IMR-90 (cell line): ENCODE measurements at regions not wholly inside any gene's neighbourhood (a gene's known extent, or its start where the extent isn't known, plus 50 kb on each side); places are given as distances from the start of the nearest gene placed in this dataset.

Source experiments
- ATAC-seq: fragments of 200-7000 bp; cut with Tn5 transposase; 2 replicates; pipeline ENCODE4 v1.9.1; 2020; ENCODE audit warnings: low read depth, mild to moderate bottlenecking, moderate library complexity
- BruUV-seq: library from RNA; stranded (reverse); fragments of 400-500 nt; replicated peaks from 2 replicates; lab custom pipeline; 2021; lab: Mats Ljungman, UMichigan
- CTCF ChIA-PET: fragments of 300-600 bp; formaldehyde crosslinking; extraction: SDS; loops from one replicate; lab custom pipeline; 2021; ENCODE audit warnings: antibody characterized with exemption; lab: Yijun Ruan, JAX
- POLR2A ChIA-PET: fragments of 300-600 bp; sonication (Branson Sonifier 250); formaldehyde crosslinking; loops from one replicate; lab custom pipeline; 2022; ENCODE audit warnings: antibody characterized with exemption; ENCODE audit not compliant: unreplicated experiment; lab: Charles Lee
- DNase-seq: peaks from one replicate; pipeline ENCODE4 v3.0.0; 2013
- H2AFZ ChIP-seq: replicated peaks from 2 replicates; pipeline ENCODE3; 2013; ENCODE audit warnings: low read length, mild to moderate bottlenecking; ENCODE audit not compliant: poor library complexity
- H2AK5ac ChIP-seq: 2 replicates; pipeline ENCODE4 v1.6.1; 2013; ENCODE audit warnings: low read depth, low read length, inconsistent platforms
- H2AK9ac ChIP-seq: replicated peaks from 2 replicates; pipeline ENCODE3; 2013; ENCODE audit warnings: mild to moderate bottlenecking, low read depth, low read length, moderate library complexity; ENCODE audit not compliant: poor library complexity
- H2BK120ac ChIP-seq: 2 replicates; pipeline ENCODE4 v1.6.1; 2013; ENCODE audit warnings: low read depth, low read length, inconsistent platforms
- H2BK15ac ChIP-seq: 3 replicates; pipeline ENCODE4 v1.6.1; 2013; ENCODE audit warnings: low read depth, low read length, inconsistent platforms
- H2BK20ac ChIP-seq: 2 replicates; pipeline ENCODE4 v1.6.1; 2013; ENCODE audit warnings: low read depth, mild to moderate bottlenecking, inconsistent platforms, low read length, moderate library complexity
- H2BK5ac ChIP-seq: 2 replicates; pipeline ENCODE4 v1.6.1; 2013; ENCODE audit warnings: mild to moderate bottlenecking, low read depth, low read length, inconsistent platforms; ENCODE audit not compliant: poor library complexity, severe bottlenecking
- H3K14ac ChIP-seq: replicated peaks from 2 replicates; pipeline ENCODE4 v1.6.1; 2013; ENCODE audit warnings: low read depth, low read length, inconsistent platforms
- H3K18ac ChIP-seq: 2 replicates; pipeline ENCODE4 v1.6.1; 2013; ENCODE audit warnings: low read depth, low read length, control low read depth
- H3K23ac ChIP-seq: 2 replicates; pipeline ENCODE4 v1.6.1; 2013; ENCODE audit warnings: low read depth, low read length, inconsistent platforms
- H3K27ac ChIP-seq: 2 replicates; pipeline ENCODE4 v1.5.1; 2013; ENCODE audit warnings: mild to moderate bottlenecking, control low read depth, low read length; ENCODE audit not compliant: insufficient read depth
- H3K27me3 ChIP-seq: 2 replicates; pipeline ENCODE4 v1.6.1; 2013; ENCODE audit warnings: low read length; ENCODE audit not compliant: control insufficient read depth, insufficient read depth
- H3K36me3 ChIP-seq: 2 replicates; pipeline ENCODE4 v1.6.1; 2013; ENCODE audit warnings: low read length, mixed read lengths; ENCODE audit not compliant: control insufficient read depth, insufficient read depth
- H3K4ac ChIP-seq: 2 replicates; pipeline ENCODE4 v1.6.1; 2013; ENCODE audit warnings: low read depth, low read length, inconsistent platforms
- H3K4me1 ChIP-seq: 2 replicates; pipeline ENCODE4 v1.6.1; 2013; ENCODE audit warnings: low read length, mixed read lengths; ENCODE audit not compliant: control insufficient read depth, insufficient read depth
- H3K4me2 ChIP-seq: 2 replicates; pipeline ENCODE4 v1.6.1; 2013; ENCODE audit warnings: low read depth, mild to moderate bottlenecking, control low read depth, low read length, moderate library complexity
- H3K4me3 ChIP-seq: 2 replicates; pipeline ENCODE4 v1.5.1; 2013; ENCODE audit warnings: low read depth, mild to moderate bottlenecking, control low read depth, low read length, moderate library complexity; ENCODE audit not compliant: insufficient read depth
- H3K56ac ChIP-seq: 2 replicates; pipeline ENCODE4 v1.6.1; 2013; ENCODE audit warnings: low read length, inconsistent platforms; ENCODE audit not compliant: insufficient read depth; ENCODE audit errors: extremely low read depth
- H3K79me1 ChIP-seq, 2 experiments: 2 replicates each; pipeline ENCODE4 v1.6.1; 2013; ENCODE audit warnings: low read length in 2 of 2, inconsistent platforms in 1 of 2, low read depth in 1 of 2
- H3K9ac ChIP-seq: 2 replicates; pipeline ENCODE4 v1.6.1; 2013; ENCODE audit warnings: low read depth, low read length, control low read depth
- H3K9me1 ChIP-seq: 2 replicates; pipeline ENCODE4 v1.6.1; 2013; ENCODE audit warnings: low read length, inconsistent platforms; ENCODE audit not compliant: insufficient read depth
- H3K9me3 ChIP-seq: 2 replicates; pipeline ENCODE4 v1.6.1; 2013; ENCODE audit warnings: low read length; ENCODE audit not compliant: control insufficient read depth, insufficient read depth
- H4K20me1 ChIP-seq: 2 replicates; pipeline ENCODE4 v1.6.1; 2013; ENCODE audit warnings: low read length, inconsistent platforms; ENCODE audit not compliant: insufficient read depth
- H4K5ac ChIP-seq: 2 replicates; pipeline ENCODE4 v1.6.1; 2013; ENCODE audit warnings: mild to moderate bottlenecking, low read depth, low read length, control low read depth
- H4K8ac ChIP-seq, 2 experiments: 2 replicates each; pipeline ENCODE4 v1.6.1; 2013; ENCODE audit warnings: low read depth in 2 of 2, low read length in 2 of 2, control low read depth in 1 of 2, inconsistent platforms in 1 of 2
- H4K91ac ChIP-seq: 2 replicates; pipeline ENCODE4 v1.6.1; 2013; ENCODE audit warnings: low read depth, low read length, inconsistent platforms; ENCODE audit not compliant: insufficient read depth
- CEBPB ChIP-seq: IDR thresholded peaks from 2 replicates; pipeline ENCODE4 v1.6.1; 2012; ENCODE audit warnings: low read depth, low read length, improper control_type of control experiment
- CHD1 ChIP-seq: IDR thresholded peaks from 2 replicates; pipeline ENCODE4 v1.6.1; 2012; ENCODE audit warnings: low read depth, low read length, improper control_type of control experiment
- FOS ChIP-seq: fragments of 150-350 bp; IDR thresholded peaks from 2 replicates; pipeline ENCODE4 v1.6.1; 2016; ENCODE audit warnings: low read depth, low read length
- MAFK ChIP-seq: IDR thresholded peaks from 2 replicates; pipeline ENCODE4 v1.6.1; 2012; ENCODE audit warnings: low read depth, low read length, improper control_type of control experiment
- MXI1 ChIP-seq: IDR thresholded peaks from 2 replicates; pipeline ENCODE4 v1.6.1; 2012; ENCODE audit warnings: low read depth, mild to moderate bottlenecking, low read length, moderate library complexity, borderline replicate concordance
- POLR2A ChIP-seq: IDR thresholded peaks from 2 replicates; pipeline ENCODE4 v1.6.1; 2012; ENCODE audit warnings: mild to moderate bottlenecking, low read depth, low read length
- RAD21 ChIP-seq: IDR thresholded peaks from 2 replicates; pipeline ENCODE4 v1.6.1; 2012; ENCODE audit warnings: low read length, improper control_type of control experiment
- RCOR1 ChIP-seq: IDR thresholded peaks from 2 replicates; pipeline ENCODE4 v1.6.1; 2012; ENCODE audit warnings: mild to moderate bottlenecking, low read length, improper control_type of control experiment; ENCODE audit not compliant: insufficient replicate concordance
- SMC3 ChIP-seq: fragments of 150-350 bp; IDR thresholded peaks from 2 replicates; pipeline ENCODE4 v1.6.1; 2016; ENCODE audit warnings: low read depth, mild to moderate bottlenecking, antibody characterized with exemption, low read length, moderate library complexity
- WGBS, 2 experiments: methylation state at CpG; one replicate each; pipeline versions ENCODE4 v1.1.5 to v1.1.7; 2013; ENCODE audit warnings: missing lambda C conversion rate in 2 of 2; ENCODE audit not compliant: insufficient read length in 1 of 2; ENCODE audit errors: extremely low coverage in 2 of 2; 5-methylcytosine and 5-hydroxymethylcytosine counted together
- dilution Hi-C: fragments of 300-500 bp; cut with HindIII; formaldehyde crosslinking; loops from one replicate; pipeline ENCODE4 v1.14.3; 2018; ENCODE audit warnings: low sequenced_read_pairs; ENCODE audit not compliant: unreplicated experiment
- in situ Hi-C: fragments of 300-500 bp; cut with MboI; formaldehyde crosslinking; loops from 3 replicates; pipeline ENCODE4 v1.14.3; 2019; ENCODE audit warnings: low sequenced_read_pairs, inconsistent platforms, mixed read lengths
- intact Hi-C: fragments of 100-400 bp; cut with micrococcal nuclease; formaldehyde crosslinking; loops from 2 replicates; pipeline ENCODE4 v1.10.0; 2022
- TF ChIP-seq, protein P1 (sequence below): fragments of 150-350 bp; IDR thresholded peaks from 2 replicates; pipeline ENCODE4 v1.6.1; 2017; ENCODE audit warnings: mild to moderate bottlenecking, antibody characterized with exemption, low read length, low read depth
- TF ChIP-seq, protein P2 (sequence below): fragments of 150-350 bp; IDR thresholded peaks from 2 replicates; pipeline ENCODE4 v1.6.1; 2016; ENCODE audit warnings: low read depth, mild to moderate bottlenecking, low read length, moderate library complexity, borderline replicate concordance

DNA sequence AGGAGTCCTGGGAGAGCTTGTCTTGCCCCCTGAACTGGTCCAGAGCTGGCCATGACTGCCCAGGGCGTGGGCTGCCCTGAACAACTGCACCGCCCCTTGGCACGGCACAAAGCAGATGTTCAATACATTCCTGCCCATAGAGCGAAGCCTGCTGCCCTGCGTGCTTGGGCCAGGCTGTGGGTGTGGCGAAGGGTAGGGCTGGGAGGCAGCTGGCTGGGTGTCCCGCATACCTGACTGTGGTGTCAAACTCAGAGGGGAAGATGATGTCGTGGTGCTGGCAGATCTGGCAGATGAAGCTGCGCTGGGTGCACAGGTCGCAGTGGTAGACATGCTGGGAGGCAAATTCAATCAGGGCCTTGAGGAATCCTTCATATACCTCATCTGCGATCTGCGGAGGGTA, 124.2 kb upstream of the SMURF2 start:
- Histone ChIP-seq H3K14ac (no peak overlapping the region), H3K18ac (no peak overlapping the region), H4K91ac (no peak overlapping the region), H3K27ac (no peak overlapping the region), H3K4me1 (0 out of 2 replicates have a peak, but pooled peaks cover 1% of the 10 kb centered on the region), H3K79me1 (no peaks in the 10 kb centered on the region), H4K5ac (no peak overlapping the region), H3K9me1 (no peaks in the 10 kb centered on the region), H4K8ac (no peak overlapping the region), H2AFZ (no peak overlapping the region), H4K20me1 (no peaks in the 10 kb centered on the region), H2BK5ac (no peak overlapping the region), H3K9me3 (no peaks in the 10 kb centered on the region), H3K9ac (no peak overlapping the region), H3K4me3 (no peak overlapping the region), H2BK20ac (no peak overlapping the region), H2AK9ac (no peak overlapping the region), H3K23ac (no peak overlapping the region), H2AK5ac (peak overlapping the region; percentile 39; the same call in 1 of the 2 replicates), H3K4ac (no peak overlapping the region), H2BK15ac (no peak overlapping the region), H3K36me3 (peaks cover 25% of the 10 kb centered on the region; the same call in 1 of the 2 replicates), H3K56ac (no peak overlapping the region), H2BK120ac (no peak overlapping the region), H3K27me3 (no peaks in the 10 kb centered on the region), H3K4me2 (no peak overlapping the region)
- POLR2A ChIA-PET: no interaction called here
- CTCF ChIA-PET: no interaction called here
- in situ Hi-C loops: no loop called here
- intact Hi-C loops: no loop called here
- WGBS, 2 experiments: 97% methylated on average over 5 of the region's 12 CpGs; no CpG with 5 or more reads in 1 of the 2 experiments
- no TSS peak for BruUV-seq
- dilution Hi-C loops: no loop called here
- ATAC-seq (no peak), DNase-seq (no peak)
- no peak for TF ChIP-seq MXI1
- no peak for TF ChIP-seq RCOR1
- TF ChIP-seq, protein P1, sequence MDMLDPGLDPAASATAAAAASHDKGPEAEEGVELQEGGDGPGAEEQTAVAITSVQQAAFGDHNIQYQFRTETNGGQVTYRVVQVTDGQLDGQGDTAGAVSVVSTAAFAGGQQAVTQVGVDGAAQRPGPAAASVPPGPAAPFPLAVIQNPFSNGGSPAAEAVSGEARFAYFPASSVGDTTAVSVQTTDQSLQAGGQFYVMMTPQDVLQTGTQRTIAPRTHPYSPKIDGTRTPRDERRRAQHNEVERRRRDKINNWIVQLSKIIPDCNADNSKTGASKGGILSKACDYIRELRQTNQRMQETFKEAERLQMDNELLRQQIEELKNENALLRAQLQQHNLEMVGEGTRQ: no peak
- TF ChIP-seq CEBPB: no peak
- TF ChIP-seq RAD21: no peak
- no peak for TF ChIP-seq POLR2A
- no peak for TF ChIP-seq SMC3
- TF ChIP-seq MAFK: no peak
- TF ChIP-seq CHD1: no peak
- TF ChIP-seq, protein P2, sequence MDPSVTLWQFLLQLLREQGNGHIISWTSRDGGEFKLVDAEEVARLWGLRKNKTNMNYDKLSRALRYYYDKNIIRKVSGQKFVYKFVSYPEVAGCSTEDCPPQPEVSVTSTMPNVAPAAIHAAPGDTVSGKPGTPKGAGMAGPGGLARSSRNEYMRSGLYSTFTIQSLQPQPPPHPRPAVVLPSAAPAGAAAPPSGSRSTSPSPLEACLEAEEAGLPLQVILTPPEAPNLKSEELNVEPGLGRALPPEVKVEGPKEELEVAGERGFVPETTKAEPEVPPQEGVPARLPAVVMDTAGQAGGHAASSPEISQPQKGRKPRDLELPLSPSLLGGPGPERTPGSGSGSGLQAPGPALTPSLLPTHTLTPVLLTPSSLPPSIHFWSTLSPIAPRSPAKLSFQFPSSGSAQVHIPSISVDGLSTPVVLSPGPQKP: no peak
- TF ChIP-seq FOS: no peak
